ENCODE measurements at regions not wholly inside any gene's neighbourhood (a gene's known extent, or its start where the extent isn't known, plus 50 kb on each side); places are given as distances from the start of the nearest gene placed in this dataset.

DNA sequence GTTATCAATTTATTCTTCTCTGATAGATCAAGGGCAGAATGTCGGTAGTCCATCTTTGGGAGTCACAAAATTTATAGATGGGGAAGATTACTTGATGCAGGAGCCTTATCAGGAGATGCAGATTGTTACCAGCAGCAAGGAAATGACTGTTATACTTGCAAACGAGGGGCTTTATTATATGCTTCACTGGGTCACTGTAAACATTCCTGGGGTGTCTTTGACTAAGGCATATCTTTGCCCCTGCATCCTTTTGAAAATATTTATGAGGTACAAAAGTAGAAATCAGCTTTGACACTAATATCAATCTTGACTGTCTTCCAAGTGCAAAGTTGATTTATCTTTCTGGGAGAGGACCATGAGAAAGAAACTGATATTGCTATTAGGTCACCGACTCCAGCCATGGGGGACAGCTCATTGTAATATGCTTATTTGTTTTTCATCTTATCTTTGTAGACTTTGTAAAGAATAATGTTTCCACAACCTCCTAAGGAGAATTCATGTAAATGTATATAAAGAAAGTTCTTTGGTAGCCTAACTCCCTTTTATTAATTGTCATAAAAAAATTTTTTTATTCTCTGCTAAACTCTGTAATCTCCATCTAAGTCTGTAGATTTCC lies 177.3 kb upstream of the EMCN start:
- no peak for DNase-seq
- H3K27me3 ChIP-seq, result no peaks in the 10 kb centered on the region
- no peak overlapping the region for H3K4me3 ChIP-seq
- H3K9me3 ChIP-seq, result no peaks in the 10 kb centered on the region
- H3K4me1 ChIP-seq, result no peaks in the 10 kb centered on the region
- TF ChIP-seq, protein P1, sequence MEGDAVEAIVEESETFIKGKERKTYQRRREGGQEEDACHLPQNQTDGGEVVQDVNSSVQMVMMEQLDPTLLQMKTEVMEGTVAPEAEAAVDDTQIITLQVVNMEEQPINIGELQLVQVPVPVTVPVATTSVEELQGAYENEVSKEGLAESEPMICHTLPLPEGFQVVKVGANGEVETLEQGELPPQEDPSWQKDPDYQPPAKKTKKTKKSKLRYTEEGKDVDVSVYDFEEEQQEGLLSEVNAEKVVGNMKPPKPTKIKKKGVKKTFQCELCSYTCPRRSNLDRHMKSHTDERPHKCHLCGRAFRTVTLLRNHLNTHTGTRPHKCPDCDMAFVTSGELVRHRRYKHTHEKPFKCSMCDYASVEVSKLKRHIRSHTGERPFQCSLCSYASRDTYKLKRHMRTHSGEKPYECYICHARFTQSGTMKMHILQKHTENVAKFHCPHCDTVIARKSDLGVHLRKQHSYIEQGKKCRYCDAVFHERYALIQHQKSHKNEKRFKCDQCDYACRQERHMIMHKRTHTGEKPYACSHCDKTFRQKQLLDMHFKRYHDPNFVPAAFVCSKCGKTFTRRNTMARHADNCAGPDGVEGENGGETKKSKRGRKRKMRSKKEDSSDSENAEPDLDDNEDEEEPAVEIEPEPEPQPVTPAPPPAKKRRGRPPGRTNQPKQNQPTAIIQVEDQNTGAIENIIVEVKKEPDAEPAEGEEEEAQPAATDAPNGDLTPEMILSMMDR (IDR thresholded peaks at IDR 0.05), result no peak
- no peak for TF ChIP-seq POLR2A (IDR thresholded peaks at IDR 0.05)
- no peak overlapping the region for H3K27ac ChIP-seq
- 47 to 66% methylated on average over 3 of the region's 3 CpGs for WGBS, 2 donors
- intact Hi-C loops (cut with DNase I; ENCODE audit: low total_unique reads), result no loop called here
- no peaks in the 10 kb centered on the region for H3K36me3 ChIP-seq (ENCODE audit: low read depth, missing control alignments)

DNA sequence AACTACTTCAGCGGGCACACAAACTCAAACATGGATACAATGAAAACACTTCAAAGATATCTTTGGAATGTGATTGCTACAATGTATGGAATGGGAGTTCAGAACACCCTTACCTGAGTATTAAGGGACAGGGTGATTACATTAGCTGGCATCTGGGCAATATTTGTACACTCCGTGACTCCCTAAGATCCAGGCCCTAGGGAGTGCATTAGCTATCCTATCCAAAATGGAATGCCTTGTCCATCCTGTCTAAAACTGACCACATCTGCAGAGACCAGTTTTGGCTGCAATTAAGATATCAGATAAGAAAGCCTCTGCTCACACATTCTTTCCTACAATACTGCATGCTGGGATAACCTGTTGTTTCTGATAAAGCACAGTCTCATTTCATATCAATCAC lies 176.6 kb upstream of the EMCN start:
- Histone ChIP-seq H3K4me1 (no peaks in the 10 kb centered on the region), H3K27ac (no peak overlapping the region), H3K27me3 (no peaks in the 10 kb centered on the region), H3K36me3 (ENCODE audit: low read depth, missing control alignments) (no peaks in the 10 kb centered on the region), H3K4me3 (no peak overlapping the region), H3K9me3 (no peaks in the 10 kb centered on the region)
- TF ChIP-seq POLR2A (IDR thresholded peaks at IDR 0.05), result no peak
- TF ChIP-seq, protein P1 (IDR thresholded peaks at IDR 0.05), result no peak
- no peak for DNase-seq
- WGBS, 2 donors, result 61 to 85% methylated on average over 2 of the region's 2 CpGs
- intact Hi-C loops (cut with DNase I; ENCODE audit: low total_unique reads), result no loop called here

DNA sequence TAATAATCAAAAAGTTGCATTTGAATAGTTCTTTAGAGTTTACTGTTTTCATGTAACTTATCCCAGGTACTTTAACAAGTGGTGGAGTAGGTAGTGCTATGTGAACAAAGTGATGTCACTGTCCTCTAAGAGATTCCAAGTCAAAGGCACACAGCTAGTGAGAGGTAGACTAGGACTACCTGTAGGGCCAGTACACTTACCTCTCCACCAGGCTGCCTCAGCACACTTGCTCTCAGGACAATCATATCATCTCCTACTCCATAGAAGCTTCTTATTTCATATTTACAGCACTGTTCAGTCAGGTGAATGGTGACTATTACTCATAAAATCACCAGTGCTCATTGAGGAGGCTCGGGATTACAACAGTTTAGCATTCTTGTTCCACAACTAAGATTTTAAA lies 173.0 kb upstream of the EMCN start:
- Histone ChIP-seq H3K9me3 (no peaks in the 10 kb centered on the region), H3K27me3 (no peaks in the 10 kb centered on the region), H3K4me3 (no peak overlapping the region), H3K27ac (no peak overlapping the region), H3K36me3 (ENCODE audit: low read depth, missing control alignments) (no peaks in the 10 kb centered on the region), H3K4me1 (no peaks in the 10 kb centered on the region)
- intact Hi-C loops (cut with DNase I; ENCODE audit: low total_unique reads), result no loop called here
- DNase-seq, result no peak
- TF ChIP-seq POLR2A (IDR thresholded peaks at IDR 0.05), result no peak
- TF ChIP-seq, protein P1 (IDR thresholded peaks at IDR 0.05), result no peak
- WGBS, 2 donors, result 93 to 94% methylated on average over 1 of the region's 1 CpG

DNA sequence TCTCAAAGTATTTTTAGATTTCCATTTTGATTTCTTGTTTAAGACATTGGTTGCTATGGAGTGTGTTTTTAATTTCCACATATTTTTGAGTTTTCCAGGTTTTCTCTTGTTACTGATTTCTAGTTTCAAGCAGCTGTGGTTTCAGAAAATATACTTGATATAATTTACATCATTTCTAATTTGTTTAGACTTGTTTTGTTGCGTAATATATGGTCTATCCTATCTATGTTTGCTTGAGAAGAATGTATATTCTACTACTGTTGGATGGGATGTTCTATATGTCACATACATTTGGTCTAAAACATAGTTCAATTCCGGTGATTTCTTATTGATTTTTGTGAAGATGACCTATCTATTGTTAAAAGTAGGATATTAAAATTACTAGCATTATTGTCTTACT lies 170.5 kb upstream of the EMCN start:
- Histone ChIP-seq H3K4me1 (no peaks in the 10 kb centered on the region), H3K4me3 (no peak overlapping the region), H3K36me3 (ENCODE audit: low read depth, missing control alignments) (no peaks in the 10 kb centered on the region), H3K9me3 (no peaks in the 10 kb centered on the region), H3K27ac (no peak overlapping the region), H3K27me3 (no peaks in the 10 kb centered on the region)
- no peak for DNase-seq
- WGBS, 2 donors, result 94 to 95% methylated on average over 2 of the region's 2 CpGs
- TF ChIP-seq, protein P1 (IDR thresholded peaks at IDR 0.05), result no peak
- no peak for TF ChIP-seq POLR2A (IDR thresholded peaks at IDR 0.05)
- intact Hi-C loops (cut with DNase I; ENCODE audit: low total_unique reads), result no loop called here

DNA sequence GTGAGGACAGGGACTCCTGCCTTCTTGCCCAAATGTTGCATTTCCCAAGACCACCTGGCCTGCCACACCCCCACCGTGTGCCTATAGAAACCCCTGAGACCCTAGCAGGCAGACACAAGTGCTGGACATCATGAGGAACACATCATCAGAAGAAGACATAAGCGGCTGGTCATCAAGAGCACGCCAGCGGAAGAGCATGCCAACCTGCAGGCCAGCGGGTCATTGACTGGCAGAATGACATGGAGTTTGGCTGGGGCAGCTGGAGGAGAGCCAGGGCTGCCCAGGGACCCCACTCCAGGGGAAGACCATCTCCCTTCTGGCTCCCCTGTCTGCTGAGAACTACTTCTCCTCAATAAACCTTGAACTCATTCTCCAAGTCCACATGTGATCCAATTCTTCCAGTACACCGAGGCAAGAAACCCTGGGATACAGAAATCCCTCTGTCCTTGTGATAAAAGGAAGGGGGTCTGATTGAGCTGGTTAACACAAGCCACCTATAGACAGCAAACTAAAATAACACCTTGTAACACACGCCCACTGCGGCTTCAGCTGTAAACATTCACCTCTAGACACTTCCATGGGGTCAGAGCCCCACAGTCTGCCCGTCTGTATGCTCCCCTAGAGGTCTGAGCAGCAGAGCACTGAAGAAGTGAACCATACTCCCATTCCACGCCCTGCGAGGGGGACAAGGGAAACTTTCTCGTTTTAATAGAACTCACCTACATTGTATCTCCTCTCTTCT lies 164.8 kb upstream of the EMCN start:
- H3K4me1 ChIP-seq, result no peaks in the 10 kb centered on the region
- no peaks in the 10 kb centered on the region for H3K27me3 ChIP-seq
- intact Hi-C loops (cut with DNase I; ENCODE audit: low total_unique reads), result no loop called here
- no peak overlapping the region for H3K27ac ChIP-seq
- no peak for DNase-seq
- no peak overlapping the region for H3K4me3 ChIP-seq
- WGBS, 2 donors, result 70 to 72% methylated on average over 12 of the region's 12 CpGs
- TF ChIP-seq, protein P1 (IDR thresholded peaks at IDR 0.05), result no peak
- TF ChIP-seq POLR2A (IDR thresholded peaks at IDR 0.05), result no peak
- no peaks in the 10 kb centered on the region for H3K9me3 ChIP-seq
- H3K36me3 ChIP-seq (ENCODE audit: low read depth, missing control alignments), result no peaks in the 10 kb centered on the region
